HCT116 (cell line): ENCODE measurements at regions not wholly inside any gene's neighbourhood (a gene's known extent, or its start where the extent isn't known, plus 50 kb on each side); places are given as distances from the start of the nearest gene placed in this dataset.

Experiments used
- ATAC-seq: fragments of 200-7000 bp; cut with Tn5 transposase; 2 replicates; pipeline ENCODE4 v1.9.1; 2020; ENCODE audit warnings: mild to moderate bottlenecking, moderate library complexity
- BruUV-seq: library from RNA; stranded (reverse); fragments of 400-500 nt; replicated peaks from 2 replicates; lab custom pipeline; 2021; lab: Mats Ljungman, UMichigan
- CTCF ChIA-PET: fragments of 300-600 bp; sonication (Branson Sonifier 250); formaldehyde crosslinking; loops from one replicate; lab custom pipeline; 2021; ENCODE audit warnings: antibody characterized with exemption; lab: Charles Lee
- POLR2A ChIA-PET: fragments of 300-600, 350-600 bp; sonication (Branson Sonifier 250); formaldehyde crosslinking; loops from one replicate; lab custom pipeline; 2021; ENCODE audit warnings: antibody characterized with exemption; lab: Charles Lee
- RAD21 ChIA-PET, 2 experiments: fragments of 300-600 bp; sonication (Branson Sonifier 250); formaldehyde crosslinking; loops; one replicate each; lab custom pipeline; 2023; ENCODE audit warnings: low total read pairs in 2 of 2; ENCODE audit not compliant: uncharacterized antibody in 2 of 2, unreplicated experiment in 2 of 2, low non-redundant PET in 1 of 2; lab: Charles Lee
- DNase-seq: peaks from one replicate; pipeline ENCODE4 v3.0.0-alpha.2; 2010; ENCODE audit warnings: low read depth, low spot score
- H2AFZ ChIP-seq: fragments of 200-600 bp; shearing (Covaris generic), sonication (generic); 2 replicates; pipeline ENCODE4 v1.6.1; 2017; ENCODE audit warnings: low read depth, mixed run types, mixed read lengths, antibody characterized with exemption, low read length; ENCODE audit not compliant: poor library complexity, severe bottlenecking
- H3K27ac ChIP-seq: 2 replicates; pipeline ENCODE4 v1.5.1; 2012; ENCODE audit warnings: low read depth, low read length
- H3K27me3 ChIP-seq: fragments of 200-600 bp; sonication (generic); 2 replicates; pipeline ENCODE4 v1.6.1; 2016; ENCODE audit warnings: mixed run types, low read length, mixed read lengths; ENCODE audit not compliant: insufficient read depth
- H3K36me3 ChIP-seq, 2 experiments: fragments of 200-500 bp in 1 of 2; fragments of 200-600 bp in 1 of 2; sonication (Bioruptor generic) in 1 of 2; sonication (generic) in 1 of 2; 2 replicates each; pipeline versions ENCODE4 v1.5.1 to v1.6.1; 2014 to 2016; ENCODE audit warnings: low read length in 2 of 2, inconsistent platforms in 1 of 2, mixed read lengths in 1 of 2, mixed run types in 1 of 2; ENCODE audit not compliant: insufficient read depth in 2 of 2, control insufficient read depth in 1 of 2
- H3K4me1 ChIP-seq, 2 experiments: fragments of 200-600 bp in 1 of 2; sonication (generic) in 1 of 2; 2 replicates each; pipeline versions ENCODE4 v1.5.1 to v1.6.1; 2012 to 2017; ENCODE audit warnings: low read length in 2 of 2, inconsistent platforms in 1 of 2, mild to moderate bottlenecking in 1 of 2, mixed read lengths in 1 of 2, mixed run types in 1 of 2, moderate library complexity in 1 of 2; ENCODE audit not compliant: insufficient read depth in 2 of 2, control insufficient read depth in 1 of 2
- H3K4me2 ChIP-seq: fragments of 200-600 bp; sonication (generic); 2 replicates; pipeline ENCODE4 v1.6.1; 2017; ENCODE audit warnings: mixed run types, low read length, mixed read lengths
- H3K4me3 ChIP-seq, 2 experiments: fragments of 200-600 bp in 1 of 2; sonication (generic) in 1 of 2; replicated peaks in 1 of 2; 2 replicates each; pipeline ENCODE4 v1.5.1; 2011 to 2016; ENCODE audit warnings: low read length in 2 of 2, control low read depth in 1 of 2, low read depth in 1 of 2, mild to moderate bottlenecking in 1 of 2, mixed read lengths in 1 of 2, mixed run types in 1 of 2
- H3K79me2 ChIP-seq: fragments of 200-600 bp; sonication (generic); 2 replicates; pipeline ENCODE4 v1.6.1; 2017; ENCODE audit warnings: mild to moderate bottlenecking, mixed run types, low read length, moderate library complexity, mixed read lengths; ENCODE audit not compliant: insufficient read depth
- H3K9ac ChIP-seq: fragments of 200-600 bp; sonication (generic); 2 replicates; pipeline ENCODE4 v1.6.1; 2016; ENCODE audit warnings: low read length, mixed read lengths
- H3K9me2 ChIP-seq: fragments of 200-600 bp; sonication (generic), shearing (Covaris generic); 2 replicates; pipeline ENCODE4 v1.6.1; 2017; ENCODE audit warnings: mixed run types, mild to moderate bottlenecking, moderate library complexity; ENCODE audit not compliant: insufficient read depth
- H3K9me3 ChIP-seq, 2 experiments: fragments of 200-500 bp in 1 of 2; fragments of 200-600 bp in 1 of 2; sonication (Bioruptor generic) in 1 of 2; sonication (generic) in 1 of 2; 2 replicates each; pipeline ENCODE4 v1.6.1; 2014 to 2017; ENCODE audit warnings: low read length in 2 of 2, mixed read lengths in 2 of 2, inconsistent platforms in 1 of 2, low read depth in 1 of 2, mild to moderate bottlenecking in 1 of 2, mixed run types in 1 of 2, moderate library complexity in 1 of 2; ENCODE audit not compliant: control insufficient read depth in 1 of 2, insufficient read depth in 1 of 2
- H4K20me1 ChIP-seq: fragments of 200-600 bp; sonication (generic), shearing (Covaris generic); 2 replicates; pipeline ENCODE4 v1.6.1; 2017; ENCODE audit warnings: mixed run types, mild to moderate bottlenecking, moderate library complexity; ENCODE audit not compliant: insufficient read depth
- ATF3 ChIP-seq: IDR thresholded peaks from 2 replicates; pipeline ENCODE4 v1.6.1; 2012
- CBX3 ChIP-seq: IDR thresholded peaks from 2 replicates; pipeline ENCODE4 v1.6.1; 2012; ENCODE audit warnings: low read depth
- CTCF ChIP-seq, 3 experiments: fragments of 200-600 bp in 1 of 3; sonication (generic) in 1 of 3; IDR thresholded peaks in 2 of 3; conservative IDR thresholded peaks in 1 of 3; 2 replicates each; pipeline ENCODE4 v1.5.1; 2012 to 2017; ENCODE audit warnings: low read depth in 2 of 3, low read length in 2 of 3, antibody characterized with exemption in 1 of 3, borderline replicate concordance in 1 of 3, control low read depth in 1 of 3, mild to moderate bottlenecking in 1 of 3, mixed read lengths in 1 of 3, mixed run types in 1 of 3, moderate library complexity in 1 of 3; ENCODE audit not compliant: insufficient read depth in 1 of 3
- EZH2 ChIP-seq: fragments of 200-600 bp; sonication (generic); IDR thresholded peaks from 2 replicates; pipeline ENCODE4 v1.6.1; 2017; ENCODE audit warnings: antibody characterized with exemption, mixed run types
- JUND ChIP-seq: IDR thresholded peaks from 2 replicates; pipeline ENCODE4 v1.6.1; 2012
- MAX ChIP-seq: IDR thresholded peaks from 2 replicates; pipeline ENCODE4 v1.6.1; 2012
- RAD21 ChIP-seq: IDR thresholded peaks from 2 replicates; pipeline ENCODE4 v1.6.1; 2012; ENCODE audit warnings: low read depth, mild to moderate bottlenecking
- SIN3A ChIP-seq: IDR thresholded peaks from 2 replicates; pipeline ENCODE4 v1.6.1; 2012; ENCODE audit warnings: low read depth
- ZFX ChIP-seq: fragments of 450-650 bp; IDR thresholded peaks from 2 replicates; pipeline ENCODE4 v1.6.1; 2017
- intact Hi-C: fragments of 100-400 bp; cut with micrococcal nuclease; formaldehyde crosslinking; loops from 2 replicates; pipeline ENCODE4 v1.10.0; 2022

GRCh38 chr17:72467841-72468653, 347.2 kb downstream of the SOX9 start (continued):
- TF ChIP-seq MAX (no peak), ZFX (no peak), EZH2 (no peak), JUND (no peak)

GRCh38 chr17:72468841-72469240, 348.0 kb downstream of the SOX9 start:
- Histone ChIP-seq H3K9me3 (peaks cover 0 to 1% of the 10 kb centered on the region in 2 experiments; a peak in 1 of 4 replicates), H4K20me1 (peaks cover 6% of the 10 kb centered on the region; the same call in 1 of the 2 replicates), H3K27me3 (no peaks in the 10 kb centered on the region), H3K4me2 (no peak overlapping the region), H3K9me2 (no peaks in the 10 kb centered on the region), H3K27ac (no peak overlapping the region), H3K79me2 (peaks cover 83% of the 10 kb centered on the region), H3K4me3 (no peak overlapping the region), H3K9ac (no peak overlapping the region), H3K4me1 (peaks cover 23 to 70% of the 10 kb centered on the region in 2 experiments), H3K36me3 (no peaks in the 10 kb centered on the region), H2AFZ (no peak overlapping the region)
- no peak for ATAC-seq
- ChIA-PET POLR2A (no interaction called here), CTCF (no interaction called here), RAD21 (no interaction called here)
- no peak for DNase-seq
- intact Hi-C loops, result no loop called here
- BruUV-seq, result no TSS peak
- TF ChIP-seq CTCF (IDR thresholded peaks at IDR 0.05 in 2 of 3, conservative IDR thresholded peaks at IDR 0.05 in 1 of 3; ENCODE audit: borderline replicate concordance in 1 of 3, insufficient read depth in 1 of 3, low read depth in 2 of 3, low read length in 2 of 3) (no peak), ATF3 (no peak), SIN3A (no peak), RAD21 (no peak), CBX3 (no peak)
